GM21528 (cell line): ENCODE measurements at regions not wholly inside any gene's neighbourhood (a gene's known extent, or its start where the extent isn't known, plus 50 kb on each side); places are given as distances from the start of the nearest gene placed in this dataset.

Source experiments
- ATAC-seq: cut with Tn5 transposase; IDR thresholded peaks from one replicate; pipeline ENCODE4 v1.9.1; 2021; ENCODE audit warnings: mild to moderate bottlenecking, moderate library complexity; ENCODE audit not compliant: unreplicated experiment, low FRiP score

DNA sequence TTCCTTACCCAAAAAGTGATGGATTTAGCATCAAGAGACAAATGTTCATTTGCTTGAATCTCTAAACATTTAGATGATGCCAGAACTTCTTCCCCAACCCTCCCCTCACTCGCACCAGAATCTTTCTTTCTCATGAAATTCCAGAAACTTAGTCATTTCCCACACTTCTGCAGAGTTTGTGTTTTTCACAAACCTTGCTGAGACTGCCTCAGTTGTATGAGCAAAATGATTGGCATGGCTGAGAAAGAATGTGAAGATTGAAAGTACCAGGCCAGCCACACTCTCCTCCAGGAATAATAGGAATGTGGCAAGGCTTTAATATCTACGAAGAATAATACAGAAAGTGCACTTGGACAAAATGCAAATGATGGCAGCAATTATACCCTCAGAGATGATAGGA, 428.3 kb upstream of the CDH6 start:
- ATAC-seq = no peak

- ATAC-seq = no peak
Observed at GRCh38 chr5:30764704-30765103, 428.8 kb upstream of the CDH6 start.

DNA sequence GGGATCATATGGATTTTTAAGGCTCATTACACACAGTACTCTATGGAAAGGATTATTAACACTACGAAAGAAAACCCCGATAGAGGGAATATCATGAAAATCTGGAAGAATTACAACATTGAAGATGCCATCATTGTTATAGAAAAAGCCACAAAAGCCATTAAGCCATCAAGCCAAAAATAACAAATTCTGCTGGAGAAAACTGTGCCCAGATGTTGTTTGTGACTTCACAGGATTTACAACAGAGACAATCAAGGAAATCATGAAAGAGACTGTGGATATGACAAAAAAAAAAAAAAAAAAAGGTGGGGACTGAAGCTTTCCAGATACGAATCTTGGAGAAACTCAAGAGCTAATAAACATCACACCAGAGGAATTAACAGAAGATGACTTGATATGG, 433.8 kb upstream of the CDH6 start:
- no peak for ATAC-seq

GRCh38 chr5:30752015-30752414, 441.5 kb upstream of the CDH6 start:
- no peak for ATAC-seq

GRCh38 chr5:30749971-30750370, 443.5 kb upstream of the CDH6 start:
- no peak for ATAC-seq

DNA sequence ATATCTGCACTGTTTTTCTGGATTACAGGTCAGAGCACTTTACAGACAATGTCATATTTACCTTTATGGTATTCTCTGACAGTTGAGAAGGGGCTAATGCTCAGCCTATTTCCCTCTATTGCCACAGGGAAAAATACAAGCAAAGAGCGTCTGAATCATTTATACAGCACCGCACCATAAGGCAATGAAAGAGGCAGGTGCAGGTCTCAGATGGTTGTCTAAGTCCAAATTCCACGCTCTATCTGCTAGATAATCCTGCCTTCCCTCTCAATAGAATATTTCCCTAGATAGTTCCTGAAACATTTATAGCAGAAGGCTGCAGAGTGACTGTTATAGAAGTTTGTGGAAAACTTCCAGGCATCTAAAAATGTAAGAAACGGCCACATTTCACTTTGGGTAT, 446.1 kb upstream of the CDH6 start:
- ATAC-seq = no peak

DNA sequence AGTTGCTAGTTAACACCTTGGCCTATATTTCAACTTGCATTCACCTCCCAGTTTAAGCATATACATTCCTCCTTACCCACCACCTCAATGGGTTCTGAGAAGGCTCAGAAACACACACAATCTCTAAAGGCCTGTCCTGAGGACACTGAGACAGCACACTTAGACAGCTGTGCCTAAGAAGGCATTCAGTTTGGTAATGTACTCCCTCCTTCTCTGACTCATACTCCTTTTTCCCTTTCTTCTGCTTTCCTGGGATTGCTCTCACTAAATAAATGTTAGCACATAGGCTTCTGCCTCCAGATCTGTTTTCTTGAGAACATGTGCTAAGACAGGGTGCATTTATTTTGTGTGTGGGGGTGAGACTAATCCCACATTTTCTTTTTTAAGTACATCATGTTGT, 456.8 kb upstream of the CDH6 start:
- no peak for ATAC-seq

- no peak for ATAC-seq
Observed at GRCh38 chr5:30734118-30734517, 459.4 kb upstream of the CDH6 start.

- ATAC-seq = no peak
Observed at GRCh38 chr5:30725073-30725472, 468.4 kb upstream of the CDH6 start.

- no peak for ATAC-seq
Observed at GRCh38 chr5:30698217-30698616, 495.3 kb upstream of the CDH6 start.

- no peak for ATAC-seq
Observed at GRCh38 chr5:30693326-30693725, 500.2 kb upstream of the CDH6 start.

DNA sequence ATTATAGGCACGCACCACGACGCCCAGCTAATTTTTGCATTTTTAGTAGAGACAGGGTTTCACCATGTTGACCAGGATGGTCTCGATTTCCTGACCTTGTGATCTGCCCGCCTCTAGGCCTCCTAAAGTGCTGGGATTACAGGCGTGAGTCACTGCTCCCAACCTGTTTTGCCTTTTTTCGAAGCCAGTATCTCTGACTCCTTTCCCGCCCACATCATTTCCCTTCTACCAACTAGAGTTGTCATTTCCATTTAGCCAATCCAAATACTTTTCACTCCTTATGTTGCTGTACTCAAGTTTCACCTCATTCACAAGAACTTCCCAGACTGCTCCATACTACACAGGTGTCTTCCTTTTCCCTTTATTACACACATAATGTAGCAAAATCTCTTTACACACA, 502.6 kb upstream of the CDH6 start:
- no peak for ATAC-seq

DNA sequence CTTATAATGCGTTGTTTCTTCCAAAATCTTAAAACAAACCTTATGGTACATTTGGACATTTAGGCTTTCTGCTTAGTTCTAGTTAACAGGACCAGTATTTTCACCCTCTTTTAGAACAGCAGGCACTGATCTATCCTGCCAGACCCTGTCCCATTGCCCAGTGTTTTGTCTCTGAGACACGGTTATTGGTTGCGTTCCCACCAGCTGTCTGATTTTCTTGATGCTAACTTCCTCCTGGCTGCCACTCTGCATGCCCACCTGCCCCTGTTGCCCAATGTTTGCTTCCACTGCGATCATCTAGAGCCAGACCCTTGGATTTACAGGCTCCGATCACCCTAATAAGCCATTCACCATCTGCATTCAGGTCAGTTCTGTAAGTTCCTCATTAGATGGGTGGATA, 506.0 kb upstream of the CDH6 start:
- no peak for ATAC-seq

- ATAC-seq = no peak
Observed at GRCh38 chr5:30686530-30686929, 507.0 kb upstream of the CDH6 start.

DNA sequence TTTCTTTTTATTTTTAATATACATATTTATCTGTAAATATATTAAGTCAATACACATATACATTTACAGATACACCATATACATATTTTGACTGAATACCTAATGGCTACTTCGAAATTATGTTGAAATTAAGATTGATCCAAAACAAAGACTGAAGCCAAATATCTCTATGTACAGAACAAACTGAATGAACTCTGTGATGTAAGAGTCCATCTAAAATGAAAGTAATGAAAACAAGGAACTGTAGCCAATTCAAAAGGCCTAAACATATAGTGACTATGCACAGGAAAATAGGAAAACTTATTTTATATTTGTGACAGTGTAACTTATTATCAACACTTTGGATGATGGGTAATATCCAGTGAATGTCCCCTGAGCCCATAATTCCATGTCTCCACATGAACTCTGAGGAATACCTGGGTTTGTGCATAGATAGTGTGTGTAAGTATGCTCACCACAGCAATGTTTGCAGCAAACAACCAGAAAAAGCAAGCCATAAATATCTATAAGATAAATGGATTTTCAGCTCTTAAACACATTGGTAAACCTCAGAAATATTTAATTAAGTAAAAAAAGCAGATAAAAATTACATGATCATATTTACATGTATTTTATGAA, 517.2 kb upstream of the CDH6 start:
- no peak for ATAC-seq

DNA sequence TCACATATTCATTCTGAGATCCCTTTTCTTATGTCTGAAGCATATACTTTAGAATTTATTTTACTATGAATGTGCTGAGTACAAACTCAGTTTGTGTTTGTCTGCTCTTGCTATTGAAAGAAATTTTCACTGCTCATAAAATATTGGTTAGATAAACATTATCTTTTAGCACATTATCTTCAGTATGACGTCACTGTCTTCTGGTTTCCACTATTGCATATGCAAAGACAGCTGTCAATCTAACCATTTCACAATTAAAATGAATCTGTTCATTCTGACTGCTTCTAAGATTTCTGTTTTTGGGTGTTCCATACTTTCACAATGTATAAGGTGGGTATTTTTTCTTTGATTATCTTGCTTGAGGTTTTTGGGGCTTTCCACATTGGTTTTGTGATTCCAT, 526.2 kb upstream of the CDH6 start:
- ATAC-seq = no peak

DNA sequence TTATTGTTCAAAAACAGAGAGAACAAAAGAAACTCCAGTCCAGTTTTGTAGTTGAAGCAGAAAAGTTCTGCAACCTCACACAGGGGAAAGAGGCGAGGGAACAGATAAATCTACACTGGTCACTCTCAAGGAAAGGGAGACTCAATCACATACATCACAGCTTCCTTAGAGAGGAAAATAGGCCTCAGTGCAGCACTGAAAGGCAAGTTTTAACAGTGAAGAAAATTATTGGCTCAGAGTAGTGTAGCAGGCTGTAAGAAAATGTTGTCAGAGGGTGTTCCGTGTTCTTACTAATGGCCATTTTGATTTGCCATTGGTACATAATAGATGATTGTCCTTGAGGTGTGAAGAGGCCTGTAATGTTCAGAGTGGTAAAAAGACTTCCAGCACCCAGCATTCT, 530.0 kb upstream of the CDH6 start:
- no peak for ATAC-seq

DNA sequence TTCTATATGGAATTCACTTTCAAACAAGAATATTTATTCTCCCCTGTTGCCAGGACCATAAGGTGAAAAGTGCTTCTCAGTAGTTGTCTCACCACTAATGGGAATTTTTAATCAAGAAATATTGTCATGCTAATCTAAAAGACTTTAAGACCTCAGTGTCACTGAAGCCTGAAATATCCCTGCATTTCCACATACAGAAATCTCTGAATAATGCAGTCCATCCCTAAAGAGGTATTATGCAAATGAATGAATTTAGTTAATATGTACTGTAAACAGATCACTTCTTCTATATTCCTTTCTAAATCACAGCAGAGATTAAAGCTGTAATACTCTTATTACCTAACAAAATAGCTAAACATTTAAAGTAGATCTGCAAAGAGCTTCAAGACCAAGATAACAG, 531.1 kb upstream of the CDH6 start:
- no peak for ATAC-seq

DNA sequence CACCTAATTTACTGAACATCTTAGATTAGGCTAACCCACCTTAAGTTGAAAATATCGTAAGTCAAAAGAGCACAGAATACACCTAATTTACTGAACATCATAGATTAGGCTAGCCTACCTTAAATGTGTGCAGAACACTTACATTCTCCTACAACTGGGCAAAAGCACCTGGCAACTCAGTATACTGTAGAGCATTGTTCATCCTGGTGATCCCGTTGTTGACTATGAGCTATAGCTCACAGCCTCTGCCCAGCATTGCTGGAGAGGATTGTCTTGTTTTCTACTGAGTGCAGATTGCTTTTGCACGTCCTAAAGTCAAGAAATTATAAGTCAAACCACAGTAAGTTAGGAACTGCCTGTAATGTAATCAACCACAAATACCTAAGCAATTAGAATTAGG, 531.8 kb upstream of the CDH6 start:
- no peak for ATAC-seq

- ATAC-seq = no peak
Observed at GRCh38 chr5:30659417-30659816, 534.1 kb upstream of the CDH6 start.

DNA sequence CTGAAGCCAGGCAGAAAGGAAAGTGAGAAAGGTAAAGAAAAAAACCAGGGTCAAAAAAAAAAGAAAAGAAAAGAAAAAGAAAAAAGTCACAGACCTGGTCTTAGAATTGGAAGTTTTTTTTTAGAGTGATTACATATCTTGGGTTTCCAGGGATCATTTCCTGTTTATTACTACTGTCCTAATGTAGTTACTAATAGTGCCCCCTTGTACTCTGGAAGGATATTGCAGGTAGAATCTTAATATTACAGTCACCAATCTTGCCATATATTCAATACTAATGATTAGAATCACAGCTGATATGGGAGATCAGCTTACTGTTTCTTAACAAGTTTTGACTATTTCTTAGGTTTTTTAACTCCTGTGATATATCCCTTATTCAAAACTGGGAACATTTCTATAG, 543.2 kb upstream of the CDH6 start:
- no peak for ATAC-seq

- ATAC-seq = no peak
Observed at GRCh38 chr5:30638899-30639298, 554.6 kb upstream of the CDH6 start.

- no peak for ATAC-seq
Observed at GRCh38 chr5:30627945-30628344, 565.5 kb upstream of the CDH6 start.
